H9 (cell line): ENCODE measurements at regions not wholly inside any gene's neighbourhood (a gene's known extent, or its start where the extent isn't known, plus 50 kb on each side); places are given as distances from the start of the nearest gene placed in this dataset.

ENCODE experiments used
- DNase-seq: peaks from one replicate; pipeline ENCODE4 v3.0.0-alpha.2; 2017
- H2AFZ ChIP-seq: one replicate; pipeline ENCODE4 v1.6.1; 2013; ENCODE audit warnings: mild to moderate bottlenecking, low read length, control low read depth, moderate library complexity
- H2AK5ac ChIP-seq: 2 replicates; pipeline ENCODE4 v1.6.1; 2013; ENCODE audit warnings: low read length, control low read depth, mixed read lengths; ENCODE audit not compliant: insufficient read length
- H2BK120ac ChIP-seq: one replicate; pipeline ENCODE4 v1.6.1; 2013; ENCODE audit warnings: low read depth, mild to moderate bottlenecking, low read length, control low read depth, inconsistent platforms; ENCODE audit not compliant: poor library complexity, severe bottlenecking
- H2BK12ac ChIP-seq: 2 replicates; pipeline ENCODE4 v1.6.1; 2013; ENCODE audit warnings: low read length, control low read depth, mixed read lengths, low read depth; ENCODE audit not compliant: insufficient read length
- H2BK15ac ChIP-seq: 2 replicates; pipeline ENCODE4 v1.6.1; 2013; ENCODE audit warnings: low read depth, low read length, control low read depth
- H2BK20ac ChIP-seq: one replicate; pipeline ENCODE4 v1.6.1; 2013; ENCODE audit warnings: low read depth, mild to moderate bottlenecking, low read length, control low read depth, inconsistent platforms; ENCODE audit not compliant: poor library complexity, severe bottlenecking
- H2BK5ac ChIP-seq: 2 replicates; pipeline ENCODE4 v1.6.1; 2013; ENCODE audit warnings: low read length, control low read depth, mixed read lengths; ENCODE audit not compliant: insufficient read length
- H3K14ac ChIP-seq: 2 replicates; pipeline ENCODE4 v1.6.1; 2013; ENCODE audit warnings: low read length, control low read depth; ENCODE audit not compliant: insufficient read depth
- H3K18ac ChIP-seq: 2 replicates; pipeline ENCODE4 v1.6.1; 2013; ENCODE audit warnings: low read depth, mild to moderate bottlenecking, mixed read lengths, low read length, control low read depth; ENCODE audit not compliant: insufficient read length
- H3K23ac ChIP-seq: 2 replicates; pipeline ENCODE4 v1.6.1; 2013; ENCODE audit warnings: low read length, control low read depth, mixed read lengths, low read depth; ENCODE audit not compliant: insufficient read length
- H3K23me2 ChIP-seq: 2 replicates; pipeline ENCODE4 v1.6.1; 2013; ENCODE audit warnings: low read depth, mild to moderate bottlenecking, mixed read lengths, low read length, control low read depth; ENCODE audit not compliant: insufficient read length, poor library complexity, severe bottlenecking
- H3K27ac ChIP-seq: 2 replicates; pipeline ENCODE4 v1.5.1; 2013; ENCODE audit warnings: low read length, control low read depth, mixed read lengths, low read depth; ENCODE audit not compliant: insufficient read length
- H3K27me3 ChIP-seq: 2 replicates; pipeline ENCODE4 v1.6.1; 2013; ENCODE audit warnings: low read length, control low read depth, inconsistent platforms; ENCODE audit not compliant: insufficient read depth
- H3K4ac ChIP-seq: 2 replicates; pipeline ENCODE4 v1.6.1; 2013; ENCODE audit warnings: low read depth, mild to moderate bottlenecking, control low read depth, inconsistent platforms, low read length, moderate library complexity
- H3K4me1 ChIP-seq: 2 replicates; pipeline ENCODE4 v1.6.1; 2013; ENCODE audit warnings: low read length, control low read depth, inconsistent platforms; ENCODE audit not compliant: insufficient read depth
- H3K4me2 ChIP-seq: 2 replicates; pipeline ENCODE4 v1.6.1; 2013; ENCODE audit warnings: low read length, control low read depth, mixed read lengths; ENCODE audit not compliant: insufficient read length, insufficient read depth
- H3K56ac ChIP-seq: 2 replicates; pipeline ENCODE4 v1.6.1; 2013; ENCODE audit warnings: low read depth, mild to moderate bottlenecking, mixed read lengths, low read length, control low read depth; ENCODE audit not compliant: insufficient read length
- H3K79me1 ChIP-seq: 2 replicates; pipeline ENCODE4 v1.6.1; 2013; ENCODE audit warnings: low read depth, mild to moderate bottlenecking, moderate library complexity, low read length, control low read depth, inconsistent platforms; ENCODE audit not compliant: insufficient read depth, poor library complexity, severe bottlenecking
- H3K79me2 ChIP-seq: 2 replicates; pipeline ENCODE4 v1.6.1; 2013; ENCODE audit warnings: low read length, control low read depth, inconsistent platforms; ENCODE audit not compliant: insufficient read depth
- H3K9ac ChIP-seq: 2 replicates; pipeline ENCODE4 v1.6.1; 2013; ENCODE audit warnings: low read length, control low read depth, mixed read lengths; ENCODE audit not compliant: insufficient read length; ENCODE audit errors: extremely low read depth
- H3K9me3 ChIP-seq: one replicate; pipeline ENCODE4 v1.6.1; 2013; ENCODE audit warnings: low read depth, low read length, inconsistent platforms; ENCODE audit not compliant: control insufficient read depth
- H3T11ph ChIP-seq: one replicate; pipeline ENCODE4 v1.6.1; 2013; ENCODE audit warnings: mild to moderate bottlenecking, low read length, control low read depth, inconsistent platforms
- H4K20me1 ChIP-seq: one replicate; pipeline ENCODE4 v1.6.1; 2013; ENCODE audit not compliant: control insufficient read depth, insufficient read length, insufficient read depth
- H4K5ac ChIP-seq: 2 replicates; pipeline ENCODE4 v1.6.1; 2013; ENCODE audit warnings: low read depth, mild to moderate bottlenecking, mixed read lengths, low read length, control low read depth; ENCODE audit not compliant: insufficient read length
- H4K8ac ChIP-seq: replicated peaks from 2 replicates; pipeline ENCODE4 v1.6.1; 2013; ENCODE audit warnings: low read length, control low read depth, mixed read lengths, low read depth; ENCODE audit not compliant: insufficient read length
- H4K91ac ChIP-seq: 2 replicates; pipeline ENCODE4 v1.6.1; 2013; ENCODE audit warnings: low read depth, mild to moderate bottlenecking, moderate library complexity, mixed read lengths, low read length, control low read depth; ENCODE audit not compliant: insufficient read length
- H3K27ac Mint-ChIP-seq, 3 experiments: 2 replicates in 2 of 3; 3 replicates in 1 of 3; pipeline ENCODE4 v1.8.0; 2020 to 2021; ENCODE audit warnings: mixed read lengths in 3 of 3, mild to moderate bottlenecking in 1 of 3, moderate library complexity in 1 of 3
- H3K27me3 Mint-ChIP-seq: 2 replicates; pipeline ENCODE4 v1.8.0; 2021; ENCODE audit warnings: low read depth, mild to moderate bottlenecking, moderate library complexity, mixed read lengths
- H3K36me3 Mint-ChIP-seq, 3 experiments: 2 replicates in 2 of 3; 3 replicates in 1 of 3; pipeline ENCODE4 v1.8.0; 2020 to 2021; ENCODE audit warnings: low read depth in 3 of 3, mixed read lengths in 3 of 3; ENCODE audit not compliant: insufficient read depth in 1 of 3
- H3K4me1 Mint-ChIP-seq, 2 experiments: 2 replicates each; pipeline ENCODE4 v1.8.0; 2020; ENCODE audit warnings: mixed read lengths in 2 of 2
- H3K4me3 Mint-ChIP-seq, 2 experiments: 2 replicates in 1 of 2; 3 replicates in 1 of 2; pipeline ENCODE4 v1.8.0; 2020 to 2021; ENCODE audit warnings: mild to moderate bottlenecking in 2 of 2, mixed read lengths in 2 of 2, moderate library complexity in 1 of 2
- H3K9me3 Mint-ChIP-seq, 2 experiments: 2 replicates in 1 of 2; 3 replicates in 1 of 2; pipeline ENCODE4 v1.8.0; 2020; ENCODE audit warnings: mild to moderate bottlenecking in 2 of 2, mixed read lengths in 2 of 2, moderate library complexity in 1 of 2
- WGBS: extraction: QIAGEN DNeasy Blood & Tissue Kit; methylation state at CpG from one replicate; pipeline ENCODE4 v1.1.7; 2013; ENCODE audit warnings: missing lambda C conversion rate, low lambda C conversion rate, mixed read lengths; ENCODE audit not compliant: insufficient read length; ENCODE audit errors: extremely low coverage; 5-methylcytosine and 5-hydroxymethylcytosine counted together
- TF ChIP-seq, protein P1 (sequence below): fragments of 200-600 bp; sonication (generic); conservative IDR thresholded peaks from 3 replicates; pipeline ENCODE4 v1.8.0; 2021; ENCODE audit warnings: antibody characterized with exemption, mild to moderate bottlenecking

DNA sequence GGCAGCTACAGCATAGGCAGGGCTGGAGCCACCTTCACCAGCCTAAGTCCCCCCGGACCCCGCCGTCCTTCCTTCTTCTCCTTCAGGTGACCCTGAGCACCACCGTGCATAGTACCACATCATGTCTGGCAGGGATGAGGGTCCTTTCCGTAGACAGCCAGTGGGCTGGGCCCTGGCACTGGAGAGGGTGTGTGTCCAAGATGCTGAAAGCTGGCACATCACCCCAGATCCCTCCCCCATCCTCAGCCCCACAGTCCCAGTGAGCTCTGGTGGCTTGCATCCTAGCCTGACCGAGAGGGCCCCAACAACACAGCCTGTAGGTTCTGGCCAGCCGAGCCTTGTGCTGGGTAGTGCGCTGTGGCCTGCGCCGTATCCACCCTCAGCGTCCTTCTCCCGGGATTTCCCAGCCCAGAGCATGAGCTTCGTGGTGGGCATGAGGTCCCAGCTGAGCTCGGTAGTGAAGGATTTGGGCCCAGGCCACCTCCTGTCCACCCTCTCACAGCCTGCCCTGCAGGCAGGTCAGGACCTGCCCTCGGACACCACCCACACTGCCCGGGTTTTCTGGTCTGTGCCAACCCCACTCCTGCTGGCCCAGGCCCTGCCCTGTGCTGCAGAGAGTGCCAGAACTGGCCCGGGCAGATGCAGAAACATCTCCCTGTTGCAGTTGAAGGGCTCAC, 1124.3 kb downstream of the BRD1 start:
- Histone ChIP-seq H3K4me2 (no peak overlapping the region), H3K4ac (no peak overlapping the region), H3T11ph (no peak overlapping the region), H2AK5ac (no peak overlapping the region), H4K5ac (no peak overlapping the region), H2BK5ac (no peak overlapping the region), H2BK15ac (no peak overlapping the region), H3K14ac (no peak overlapping the region), H3K27me3 (no peaks in the 10 kb centered on the region), H4K8ac (peak overlapping the region; percentile 33), H3K23ac (peak overlapping the region; percentile 3), H3K18ac (no peak overlapping the region), H3K27ac (no peak overlapping the region), H3K4me1 (no peaks in the 10 kb centered on the region; the same call in 1 of the 2 replicates), H3K9me3 (no peaks in the 10 kb centered on the region), H4K20me1 (no peaks in the 10 kb centered on the region), H4K91ac (no peak overlapping the region), H2AFZ (no peak overlapping the region), H3K79me1 (no peaks in the 10 kb centered on the region), H2BK12ac (no peak overlapping the region), H3K56ac (no peak overlapping the region), H2BK120ac (no peak overlapping the region), H3K9ac (no peak overlapping the region), H3K79me2 (no peaks in the 10 kb centered on the region), H3K23me2 (no peaks in the 10 kb centered on the region), H2BK20ac (no peak overlapping the region)
- no peaks in the 10 kb centered on the region for H3K9me3 Mint-ChIP-seq
- TF ChIP-seq, protein P1, sequence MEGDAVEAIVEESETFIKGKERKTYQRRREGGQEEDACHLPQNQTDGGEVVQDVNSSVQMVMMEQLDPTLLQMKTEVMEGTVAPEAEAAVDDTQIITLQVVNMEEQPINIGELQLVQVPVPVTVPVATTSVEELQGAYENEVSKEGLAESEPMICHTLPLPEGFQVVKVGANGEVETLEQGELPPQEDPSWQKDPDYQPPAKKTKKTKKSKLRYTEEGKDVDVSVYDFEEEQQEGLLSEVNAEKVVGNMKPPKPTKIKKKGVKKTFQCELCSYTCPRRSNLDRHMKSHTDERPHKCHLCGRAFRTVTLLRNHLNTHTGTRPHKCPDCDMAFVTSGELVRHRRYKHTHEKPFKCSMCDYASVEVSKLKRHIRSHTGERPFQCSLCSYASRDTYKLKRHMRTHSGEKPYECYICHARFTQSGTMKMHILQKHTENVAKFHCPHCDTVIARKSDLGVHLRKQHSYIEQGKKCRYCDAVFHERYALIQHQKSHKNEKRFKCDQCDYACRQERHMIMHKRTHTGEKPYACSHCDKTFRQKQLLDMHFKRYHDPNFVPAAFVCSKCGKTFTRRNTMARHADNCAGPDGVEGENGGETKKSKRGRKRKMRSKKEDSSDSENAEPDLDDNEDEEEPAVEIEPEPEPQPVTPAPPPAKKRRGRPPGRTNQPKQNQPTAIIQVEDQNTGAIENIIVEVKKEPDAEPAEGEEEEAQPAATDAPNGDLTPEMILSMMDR = no peak
- DNase-seq = no peak
- H3K4me3 Mint-ChIP-seq = no peak overlapping the region
- peaks cover 3 to 12% of the 10 kb centered on the region in 2 experiments; a peak in 2 of 4 replicates for H3K4me1 Mint-ChIP-seq
- no CpG with 5 or more reads among the region's 17 CpGs for WGBS
- H3K36me3 Mint-ChIP-seq = no peaks in the 10 kb centered on the region; a peak in 1 of 7 replicates
- H3K27me3 Mint-ChIP-seq = no peaks in the 10 kb centered on the region
- no peak overlapping the region; a peak in 1 of 7 replicates for H3K27ac Mint-ChIP-seq
